HCT116 (cell line): ENCODE measurements at regions not wholly inside any gene's neighbourhood (a gene's known extent, or its start where the extent isn't known, plus 50 kb on each side); places are given as distances from the start of the nearest gene placed in this dataset.

ENCODE experiments used
- ATAC-seq: fragments of 200-7000 bp; cut with Tn5 transposase; 2 replicates; pipeline ENCODE4 v1.9.1; 2020; ENCODE audit warnings: mild to moderate bottlenecking, moderate library complexity
- BruUV-seq: library from RNA; stranded (reverse); fragments of 400-500 nt; replicated peaks from 2 replicates; lab custom pipeline; 2021; lab: Mats Ljungman, UMichigan
- CTCF ChIA-PET: fragments of 300-600 bp; sonication (Branson Sonifier 250); formaldehyde crosslinking; loops from one replicate; lab custom pipeline; 2021; ENCODE audit warnings: antibody characterized with exemption; lab: Charles Lee
- POLR2A ChIA-PET: fragments of 300-600, 350-600 bp; sonication (Branson Sonifier 250); formaldehyde crosslinking; loops from one replicate; lab custom pipeline; 2021; ENCODE audit warnings: antibody characterized with exemption; lab: Charles Lee
- RAD21 ChIA-PET, 2 experiments: fragments of 300-600 bp; sonication (Branson Sonifier 250); formaldehyde crosslinking; loops; one replicate each; lab custom pipeline; 2023; ENCODE audit warnings: low total read pairs in 2 of 2; ENCODE audit not compliant: uncharacterized antibody in 2 of 2, unreplicated experiment in 2 of 2, low non-redundant PET in 1 of 2; lab: Charles Lee
- DNase-seq: peaks from one replicate; pipeline ENCODE4 v3.0.0-alpha.2; 2010; ENCODE audit warnings: low read depth, low spot score
- H2AFZ ChIP-seq: fragments of 200-600 bp; shearing (Covaris generic), sonication (generic); 2 replicates; pipeline ENCODE4 v1.6.1; 2017; ENCODE audit warnings: low read depth, mixed run types, mixed read lengths, antibody characterized with exemption, low read length; ENCODE audit not compliant: poor library complexity, severe bottlenecking
- H3K27ac ChIP-seq: 2 replicates; pipeline ENCODE4 v1.5.1; 2012; ENCODE audit warnings: low read depth, low read length
- H3K27me3 ChIP-seq: fragments of 200-600 bp; sonication (generic); 2 replicates; pipeline ENCODE4 v1.6.1; 2016; ENCODE audit warnings: mixed run types, low read length, mixed read lengths; ENCODE audit not compliant: insufficient read depth
- H3K36me3 ChIP-seq, 2 experiments: fragments of 200-500 bp in 1 of 2; fragments of 200-600 bp in 1 of 2; sonication (Bioruptor generic) in 1 of 2; sonication (generic) in 1 of 2; 2 replicates each; pipeline versions ENCODE4 v1.5.1 to v1.6.1; 2014 to 2016; ENCODE audit warnings: low read length in 2 of 2, inconsistent platforms in 1 of 2, mixed read lengths in 1 of 2, mixed run types in 1 of 2; ENCODE audit not compliant: insufficient read depth in 2 of 2, control insufficient read depth in 1 of 2
- H3K4me1 ChIP-seq, 2 experiments: fragments of 200-600 bp in 1 of 2; sonication (generic) in 1 of 2; 2 replicates each; pipeline versions ENCODE4 v1.5.1 to v1.6.1; 2012 to 2017; ENCODE audit warnings: low read length in 2 of 2, inconsistent platforms in 1 of 2, mild to moderate bottlenecking in 1 of 2, mixed read lengths in 1 of 2, mixed run types in 1 of 2, moderate library complexity in 1 of 2; ENCODE audit not compliant: insufficient read depth in 2 of 2, control insufficient read depth in 1 of 2
- H3K4me2 ChIP-seq: fragments of 200-600 bp; sonication (generic); 2 replicates; pipeline ENCODE4 v1.6.1; 2017; ENCODE audit warnings: mixed run types, low read length, mixed read lengths
- H3K4me3 ChIP-seq, 2 experiments: fragments of 200-600 bp in 1 of 2; sonication (generic) in 1 of 2; replicated peaks in 1 of 2; 2 replicates each; pipeline ENCODE4 v1.5.1; 2011 to 2016; ENCODE audit warnings: low read length in 2 of 2, control low read depth in 1 of 2, low read depth in 1 of 2, mild to moderate bottlenecking in 1 of 2, mixed read lengths in 1 of 2, mixed run types in 1 of 2
- H3K79me2 ChIP-seq: fragments of 200-600 bp; sonication (generic); 2 replicates; pipeline ENCODE4 v1.6.1; 2017; ENCODE audit warnings: mild to moderate bottlenecking, mixed run types, low read length, moderate library complexity, mixed read lengths; ENCODE audit not compliant: insufficient read depth
- H3K9ac ChIP-seq: fragments of 200-600 bp; sonication (generic); 2 replicates; pipeline ENCODE4 v1.6.1; 2016; ENCODE audit warnings: low read length, mixed read lengths
- H3K9me2 ChIP-seq: fragments of 200-600 bp; sonication (generic), shearing (Covaris generic); 2 replicates; pipeline ENCODE4 v1.6.1; 2017; ENCODE audit warnings: mixed run types, mild to moderate bottlenecking, moderate library complexity; ENCODE audit not compliant: insufficient read depth
- H3K9me3 ChIP-seq, 2 experiments: fragments of 200-500 bp in 1 of 2; fragments of 200-600 bp in 1 of 2; sonication (Bioruptor generic) in 1 of 2; sonication (generic) in 1 of 2; 2 replicates each; pipeline ENCODE4 v1.6.1; 2014 to 2017; ENCODE audit warnings: low read length in 2 of 2, mixed read lengths in 2 of 2, inconsistent platforms in 1 of 2, low read depth in 1 of 2, mild to moderate bottlenecking in 1 of 2, mixed run types in 1 of 2, moderate library complexity in 1 of 2; ENCODE audit not compliant: control insufficient read depth in 1 of 2, insufficient read depth in 1 of 2
- H4K20me1 ChIP-seq: fragments of 200-600 bp; sonication (generic), shearing (Covaris generic); 2 replicates; pipeline ENCODE4 v1.6.1; 2017; ENCODE audit warnings: mixed run types, mild to moderate bottlenecking, moderate library complexity; ENCODE audit not compliant: insufficient read depth
- CBX3 ChIP-seq: IDR thresholded peaks from 2 replicates; pipeline ENCODE4 v1.6.1; 2012; ENCODE audit warnings: low read depth
- CEBPB ChIP-seq: IDR thresholded peaks from 2 replicates; pipeline ENCODE4 v1.6.1; 2012; ENCODE audit warnings: low read depth
- MAX ChIP-seq: IDR thresholded peaks from 2 replicates; pipeline ENCODE4 v1.6.1; 2012
- POLR2A ChIP-seq: IDR thresholded peaks from 2 replicates; pipeline ENCODE4 v1.7.0; 2011; ENCODE audit warnings: borderline replicate concordance; ENCODE audit not compliant: insufficient read depth, insufficient read length; ENCODE audit errors: extremely low read depth
- POLR2AphosphoS5 ChIP-seq: IDR thresholded peaks from 2 replicates; pipeline ENCODE4 v1.6.1; 2011; ENCODE audit warnings: mild to moderate bottlenecking, low read depth, low read length, moderate library complexity
- SIN3A ChIP-seq: IDR thresholded peaks from 2 replicates; pipeline ENCODE4 v1.6.1; 2012; ENCODE audit warnings: low read depth
- ZFX ChIP-seq: fragments of 450-650 bp; IDR thresholded peaks from 2 replicates; pipeline ENCODE4 v1.6.1; 2017
- ZNF274 ChIP-seq: fragments of 200-500 bp; sonication (Bioruptor generic); IDR thresholded peaks from 2 replicates; pipeline ENCODE4 v1.6.1; 2014; ENCODE audit warnings: mild to moderate bottlenecking, low read depth, low read length, inconsistent platforms
- intact Hi-C: fragments of 100-400 bp; cut with micrococcal nuclease; formaldehyde crosslinking; loops from 2 replicates; pipeline ENCODE4 v1.10.0; 2022
- TF ChIP-seq, protein P1 (sequence below): IDR thresholded peaks from 2 replicates; pipeline ENCODE4 v1.6.1; 2012; ENCODE audit warnings: low read depth
- TF ChIP-seq, protein P2 (sequence below), 3 experiments: fragments of 200-600 bp in 1 of 3; sonication (generic) in 1 of 3; IDR thresholded peaks in 2 of 3; conservative IDR thresholded peaks in 1 of 3; 2 replicates each; pipeline ENCODE4 v1.5.1; 2012 to 2017; ENCODE audit warnings: low read depth in 2 of 3, low read length in 2 of 3, antibody characterized with exemption in 1 of 3, borderline replicate concordance in 1 of 3, control low read depth in 1 of 3, mild to moderate bottlenecking in 1 of 3, mixed read lengths in 1 of 3, mixed run types in 1 of 3, moderate library complexity in 1 of 3; ENCODE audit not compliant: insufficient read depth in 1 of 3

- TF ChIP-seq, protein P1, sequence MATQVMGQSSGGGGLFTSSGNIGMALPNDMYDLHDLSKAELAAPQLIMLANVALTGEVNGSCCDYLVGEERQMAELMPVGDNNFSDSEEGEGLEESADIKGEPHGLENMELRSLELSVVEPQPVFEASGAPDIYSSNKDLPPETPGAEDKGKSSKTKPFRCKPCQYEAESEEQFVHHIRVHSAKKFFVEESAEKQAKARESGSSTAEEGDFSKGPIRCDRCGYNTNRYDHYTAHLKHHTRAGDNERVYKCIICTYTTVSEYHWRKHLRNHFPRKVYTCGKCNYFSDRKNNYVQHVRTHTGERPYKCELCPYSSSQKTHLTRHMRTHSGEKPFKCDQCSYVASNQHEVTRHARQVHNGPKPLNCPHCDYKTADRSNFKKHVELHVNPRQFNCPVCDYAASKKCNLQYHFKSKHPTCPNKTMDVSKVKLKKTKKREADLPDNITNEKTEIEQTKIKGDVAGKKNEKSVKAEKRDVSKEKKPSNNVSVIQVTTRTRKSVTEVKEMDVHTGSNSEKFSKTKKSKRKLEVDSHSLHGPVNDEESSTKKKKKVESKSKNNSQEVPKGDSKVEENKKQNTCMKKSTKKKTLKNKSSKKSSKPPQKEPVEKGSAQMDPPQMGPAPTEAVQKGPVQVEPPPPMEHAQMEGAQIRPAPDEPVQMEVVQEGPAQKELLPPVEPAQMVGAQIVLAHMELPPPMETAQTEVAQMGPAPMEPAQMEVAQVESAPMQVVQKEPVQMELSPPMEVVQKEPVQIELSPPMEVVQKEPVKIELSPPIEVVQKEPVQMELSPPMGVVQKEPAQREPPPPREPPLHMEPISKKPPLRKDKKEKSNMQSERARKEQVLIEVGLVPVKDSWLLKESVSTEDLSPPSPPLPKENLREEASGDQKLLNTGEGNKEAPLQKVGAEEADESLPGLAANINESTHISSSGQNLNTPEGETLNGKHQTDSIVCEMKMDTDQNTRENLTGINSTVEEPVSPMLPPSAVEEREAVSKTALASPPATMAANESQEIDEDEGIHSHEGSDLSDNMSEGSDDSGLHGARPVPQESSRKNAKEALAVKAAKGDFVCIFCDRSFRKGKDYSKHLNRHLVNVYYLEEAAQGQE, result no peak
- TF ChIP-seq MAX, result no peak
- TF ChIP-seq SIN3A, result no peak
- TF ChIP-seq ZNF274, result no peak
- TF ChIP-seq POLR2AphosphoS5, result no peak
- TF ChIP-seq POLR2A, result no peak
- no peak for TF ChIP-seq ZFX
- TF ChIP-seq, protein P2, sequence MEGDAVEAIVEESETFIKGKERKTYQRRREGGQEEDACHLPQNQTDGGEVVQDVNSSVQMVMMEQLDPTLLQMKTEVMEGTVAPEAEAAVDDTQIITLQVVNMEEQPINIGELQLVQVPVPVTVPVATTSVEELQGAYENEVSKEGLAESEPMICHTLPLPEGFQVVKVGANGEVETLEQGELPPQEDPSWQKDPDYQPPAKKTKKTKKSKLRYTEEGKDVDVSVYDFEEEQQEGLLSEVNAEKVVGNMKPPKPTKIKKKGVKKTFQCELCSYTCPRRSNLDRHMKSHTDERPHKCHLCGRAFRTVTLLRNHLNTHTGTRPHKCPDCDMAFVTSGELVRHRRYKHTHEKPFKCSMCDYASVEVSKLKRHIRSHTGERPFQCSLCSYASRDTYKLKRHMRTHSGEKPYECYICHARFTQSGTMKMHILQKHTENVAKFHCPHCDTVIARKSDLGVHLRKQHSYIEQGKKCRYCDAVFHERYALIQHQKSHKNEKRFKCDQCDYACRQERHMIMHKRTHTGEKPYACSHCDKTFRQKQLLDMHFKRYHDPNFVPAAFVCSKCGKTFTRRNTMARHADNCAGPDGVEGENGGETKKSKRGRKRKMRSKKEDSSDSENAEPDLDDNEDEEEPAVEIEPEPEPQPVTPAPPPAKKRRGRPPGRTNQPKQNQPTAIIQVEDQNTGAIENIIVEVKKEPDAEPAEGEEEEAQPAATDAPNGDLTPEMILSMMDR (IDR thresholded peaks at IDR 0.05 in 2 of 3, conservative IDR thresholded peaks at IDR 0.05 in 1 of 3; ENCODE audit: borderline replicate concordance in 1 of 3, insufficient read depth in 1 of 3, low read depth in 2 of 3, low read length in 2 of 3), result no peak
- TF ChIP-seq CBX3, result no peak
- TF ChIP-seq CEBPB, result no peak
- Histone ChIP-seq H3K4me1 (no peaks in the 10 kb centered on the region), H3K4me3 (no peak overlapping the region), H3K9me3 (no peaks in the 10 kb centered on the region), H3K27ac (no peak overlapping the region), H3K36me3 (no peaks in the 10 kb centered on the region), H3K4me2 (no peak overlapping the region), H3K9ac (no peak overlapping the region), H2AFZ (no peak overlapping the region), H3K79me2 (no peaks in the 10 kb centered on the region), H3K9me2 (no peaks in the 10 kb centered on the region), H3K27me3 (peaks cover 15% of the 10 kb centered on the region; the same call in 1 of the 2 replicates), H4K20me1 (no peaks in the 10 kb centered on the region)
- ChIA-PET RAD21 (no interaction called here), POLR2A (no interaction called here), CTCF (no interaction called here)
- ATAC-seq (no peak), DNase-seq (no peak)
- BruUV-seq, result no TSS peak
- intact Hi-C loops, result no loop called here
Measured at GRCh38 chr17:55897301-55897700, 146.4 kb downstream of the PCTP start.
